C4-2B (cell line): ENCODE measurements at regions not wholly inside any gene's neighbourhood (a gene's known extent, or its start where the extent isn't known, plus 50 kb on each side); places are given as distances from the start of the nearest gene placed in this dataset.

Experiments used
- CTCF ChIP-seq: fragments of 450-650 bp; conservative IDR thresholded peaks from 2 replicates; pipeline ENCODE4 v1.5.1; 2017; ENCODE audit warnings: mild to moderate bottlenecking
- ZFX ChIP-seq: fragments of 450-650 bp; IDR thresholded peaks from 2 replicates; pipeline ENCODE4 v1.6.1; 2017

- no peak for TF ChIP-seq CTCF
- TF ChIP-seq ZFX = no peak
Observed at GRCh38 chr20:53875452-53875851, 194.9 kb downstream of the BCAS1 start.
